ENCODE measurements at regions not wholly inside any gene's neighbourhood (a gene's known extent, or its start where the extent isn't known, plus 50 kb on each side); places are given as distances from the start of the nearest gene placed in this dataset.

DNA sequence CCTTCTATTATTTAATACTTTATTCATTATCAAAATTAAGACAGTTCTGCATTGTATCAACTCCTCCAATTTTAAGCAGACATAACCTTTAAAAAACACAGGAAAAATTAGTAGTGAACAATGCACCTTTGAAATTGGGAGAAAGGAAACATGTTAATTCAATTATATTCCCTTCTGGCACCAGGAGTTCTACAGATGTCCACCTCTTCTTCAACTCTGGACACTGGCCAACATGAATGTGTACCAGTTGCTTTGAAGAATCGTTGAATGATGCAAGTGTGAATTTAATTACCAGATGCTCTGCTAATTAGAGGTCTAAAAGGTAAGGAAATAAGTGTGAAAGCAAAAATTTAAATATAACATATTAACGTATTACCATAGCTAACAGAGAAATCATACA lies 206.7 kb upstream of the IGFBP3 start:
- TF ChIP-seq, protein P1, sequence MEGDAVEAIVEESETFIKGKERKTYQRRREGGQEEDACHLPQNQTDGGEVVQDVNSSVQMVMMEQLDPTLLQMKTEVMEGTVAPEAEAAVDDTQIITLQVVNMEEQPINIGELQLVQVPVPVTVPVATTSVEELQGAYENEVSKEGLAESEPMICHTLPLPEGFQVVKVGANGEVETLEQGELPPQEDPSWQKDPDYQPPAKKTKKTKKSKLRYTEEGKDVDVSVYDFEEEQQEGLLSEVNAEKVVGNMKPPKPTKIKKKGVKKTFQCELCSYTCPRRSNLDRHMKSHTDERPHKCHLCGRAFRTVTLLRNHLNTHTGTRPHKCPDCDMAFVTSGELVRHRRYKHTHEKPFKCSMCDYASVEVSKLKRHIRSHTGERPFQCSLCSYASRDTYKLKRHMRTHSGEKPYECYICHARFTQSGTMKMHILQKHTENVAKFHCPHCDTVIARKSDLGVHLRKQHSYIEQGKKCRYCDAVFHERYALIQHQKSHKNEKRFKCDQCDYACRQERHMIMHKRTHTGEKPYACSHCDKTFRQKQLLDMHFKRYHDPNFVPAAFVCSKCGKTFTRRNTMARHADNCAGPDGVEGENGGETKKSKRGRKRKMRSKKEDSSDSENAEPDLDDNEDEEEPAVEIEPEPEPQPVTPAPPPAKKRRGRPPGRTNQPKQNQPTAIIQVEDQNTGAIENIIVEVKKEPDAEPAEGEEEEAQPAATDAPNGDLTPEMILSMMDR (IDR thresholded peaks at IDR 0.05): no peak
- TF ChIP-seq RELA (CRISPR knock-in tag; IDR thresholded peaks at IDR 0.05; ENCODE audit: borderline replicate concordance): no peak
